GM13977 (cell line): ENCODE measurements at regions not wholly inside any gene's neighbourhood (a gene's known extent, or its start where the extent isn't known, plus 50 kb on each side); places are given as distances from the start of the nearest gene placed in this dataset.
"Not testable (repeated sequence)": the region's sequence is repeated elsewhere in the genome, so short reads cannot be mapped to it uniquely, and the experiment has no call there.

ENCODE experiments used
- DNase-seq: peaks from one replicate; pipeline ENCODE4 v3.0.0; 2012; ENCODE audit warnings: low spot score
- CTCF ChIP-seq: IDR thresholded peaks from 2 replicates; pipeline ENCODE4 v1.5.1; 2012; ENCODE audit warnings: mild to moderate bottlenecking, control low read depth; ENCODE audit not compliant: insufficient read depth; ENCODE audit errors: extremely low read depth, missing control alignments
- in situ Hi-C: fragments of 300-500 bp; cut with MboI; formaldehyde crosslinking; loops from one replicate; pipeline ENCODE4 v1.12.0; 2022; ENCODE audit warnings: low sequenced_read_pairs, low pct_unique_long_range_greater_than_20kb, mixed read lengths, inconsistent platforms; ENCODE audit not compliant: unreplicated experiment

GRCh38 chr6:100057941-100058340, 63.9 kb upstream of the MCHR2 start:
- no peak for DNase-seq
- in situ Hi-C loops = no loop called here
- TF ChIP-seq CTCF = no peak

- in situ Hi-C loops = no loop called here
- no peak for TF ChIP-seq CTCF
- DNase-seq = no peak
These were observed 56.5 kb upstream of the MCHR2 start for GRCh38 chr6:100050550-100050949.

GRCh38 chr6:100043961-100044360, 49.9 kb upstream of the MCHR2 start:
- DNase-seq, in situ Hi-C loops: not testable (repeated sequence)
